Skeletal muscle satellite cell (primary cell): ENCODE measurements at regions not wholly inside any gene's neighbourhood (a gene's known extent, or its start where the extent isn't known, plus 50 kb on each side); places are given as distances from the start of the nearest gene placed in this dataset.

ENCODE experiments used
- H3K27me3 ChIP-seq: 2 replicates; pipeline ENCODE4 v1.7.0; 2013; ENCODE audit warnings: low read length; ENCODE audit not compliant: control insufficient read depth, insufficient read depth
- H3K36me3 ChIP-seq: 2 replicates; pipeline ENCODE4 v1.7.0; 2013; ENCODE audit warnings: mild to moderate bottlenecking, control low read depth, low read length; ENCODE audit not compliant: insufficient read depth
- H3K4me1 ChIP-seq: 2 replicates; pipeline ENCODE4 v1.7.0; 2013; ENCODE audit warnings: low read length; ENCODE audit not compliant: control insufficient read depth, insufficient read depth
- H3K4me2 ChIP-seq: 2 replicates; pipeline ENCODE4 v1.7.0; 2013; ENCODE audit warnings: mild to moderate bottlenecking, low read length
- H3K4me3 ChIP-seq: 2 replicates; pipeline ENCODE4 v1.7.0; 2013; ENCODE audit warnings: low read length
- H3K9ac ChIP-seq: 2 replicates; pipeline ENCODE4 v1.7.0; 2013; ENCODE audit warnings: mild to moderate bottlenecking, low read depth, low read length, moderate library complexity
- H3K9me3 ChIP-seq: replicated peaks from 2 replicates; pipeline ENCODE4 v1.7.0; 2013; ENCODE audit warnings: mild to moderate bottlenecking, control low read depth, low read length

DNA sequence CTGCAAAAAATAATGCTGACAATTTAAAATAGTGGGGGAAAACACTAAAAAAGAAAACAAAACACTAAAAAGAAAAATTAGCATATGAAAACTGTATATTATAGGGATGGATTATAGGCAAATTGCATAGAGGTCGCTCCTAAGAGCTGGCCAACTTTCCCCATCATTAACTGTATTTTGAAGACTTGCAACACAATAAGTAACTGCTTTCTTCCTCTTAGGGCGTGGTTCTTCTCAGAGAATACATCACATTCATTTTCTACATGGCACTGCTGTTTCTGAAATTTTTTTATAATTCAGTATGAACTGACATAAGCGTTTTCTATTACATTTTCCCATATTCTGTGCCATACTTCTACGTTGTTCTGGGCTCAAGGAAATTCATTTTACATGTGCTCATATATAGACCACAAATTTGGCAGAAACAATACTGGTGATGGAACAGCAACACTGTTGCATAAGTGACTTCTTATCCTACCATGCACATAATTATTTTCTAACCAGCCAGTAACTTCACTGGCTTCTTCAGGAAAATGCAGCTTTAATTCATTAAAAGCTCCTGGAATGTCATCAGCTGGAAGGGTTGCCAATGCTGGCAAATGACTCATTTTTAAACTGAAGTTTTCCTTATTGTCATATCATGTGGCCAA lies 171.2 kb upstream of the DMAC1 start:
- no peaks in the 10 kb centered on the region for H3K9me3 ChIP-seq
- H3K4me3 ChIP-seq: no peak overlapping the region
- H3K4me1 ChIP-seq: no peaks in the 10 kb centered on the region
- no peak overlapping the region for H3K4me2 ChIP-seq
- H3K36me3 ChIP-seq: no peaks in the 10 kb centered on the region
- H3K9ac ChIP-seq: no peak overlapping the region
- peaks cover 10% of the 10 kb centered on the region for H3K27me3 ChIP-seq

DNA sequence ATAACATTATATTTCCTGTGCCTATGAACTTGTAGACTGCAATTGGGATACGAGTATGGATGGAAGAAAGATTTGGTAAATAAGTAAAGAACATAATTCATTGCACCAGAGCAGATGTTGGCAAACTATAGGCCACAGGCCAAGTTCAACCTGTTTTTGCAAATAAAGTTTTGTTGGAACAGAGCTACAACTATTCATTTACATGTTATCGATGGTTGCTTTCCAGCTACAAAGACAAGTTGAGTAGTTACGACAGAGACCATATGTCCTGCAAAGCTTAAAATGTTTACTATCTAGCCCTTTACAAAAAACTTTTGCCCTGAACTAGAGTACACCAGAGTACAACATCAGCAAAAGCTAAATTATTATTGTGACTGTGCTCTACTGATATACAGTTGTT lies 169.1 kb upstream of the DMAC1 start:
- H3K9me3 ChIP-seq: no peaks in the 10 kb centered on the region

DNA sequence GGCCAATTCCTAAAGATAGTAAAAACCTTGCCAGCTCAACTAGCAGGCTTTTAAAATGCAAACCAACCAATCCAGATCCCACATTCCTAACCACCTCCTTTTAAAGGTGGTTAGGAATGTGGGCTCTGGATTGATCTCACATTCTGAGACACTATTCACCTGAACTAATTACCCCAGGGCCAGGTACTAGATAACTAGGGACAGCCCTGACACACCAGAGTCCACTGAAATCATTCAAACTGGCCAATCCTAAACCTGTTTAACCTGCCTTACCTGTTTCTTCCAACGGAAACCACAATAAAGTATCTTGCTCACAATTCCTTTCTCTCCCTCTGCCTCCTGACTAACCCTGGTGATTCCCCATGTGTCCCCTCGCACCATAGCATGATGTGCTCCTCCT lies 168.3 kb upstream of the DMAC1 start:
- no peak overlapping the region for H3K4me3 ChIP-seq
- no peaks in the 10 kb centered on the region for H3K36me3 ChIP-seq
- H3K4me2 ChIP-seq: no peak overlapping the region
- H3K27me3 ChIP-seq: peaks cover 18% of the 10 kb centered on the region
- H3K9me3 ChIP-seq: no peaks in the 10 kb centered on the region
- no peak overlapping the region for H3K9ac ChIP-seq
- H3K4me1 ChIP-seq: no peaks in the 10 kb centered on the region

More for the DNA sequence above, 169.1 kb upstream of the DMAC1 start:
- Histone ChIP-seq H3K9ac (no peak overlapping the region), H3K4me3 (no peak overlapping the region), H3K27me3 (peaks cover 18% of the 10 kb centered on the region), H3K4me1 (no peaks in the 10 kb centered on the region), H3K4me2 (no peak overlapping the region), H3K36me3 (no peaks in the 10 kb centered on the region)

DNA sequence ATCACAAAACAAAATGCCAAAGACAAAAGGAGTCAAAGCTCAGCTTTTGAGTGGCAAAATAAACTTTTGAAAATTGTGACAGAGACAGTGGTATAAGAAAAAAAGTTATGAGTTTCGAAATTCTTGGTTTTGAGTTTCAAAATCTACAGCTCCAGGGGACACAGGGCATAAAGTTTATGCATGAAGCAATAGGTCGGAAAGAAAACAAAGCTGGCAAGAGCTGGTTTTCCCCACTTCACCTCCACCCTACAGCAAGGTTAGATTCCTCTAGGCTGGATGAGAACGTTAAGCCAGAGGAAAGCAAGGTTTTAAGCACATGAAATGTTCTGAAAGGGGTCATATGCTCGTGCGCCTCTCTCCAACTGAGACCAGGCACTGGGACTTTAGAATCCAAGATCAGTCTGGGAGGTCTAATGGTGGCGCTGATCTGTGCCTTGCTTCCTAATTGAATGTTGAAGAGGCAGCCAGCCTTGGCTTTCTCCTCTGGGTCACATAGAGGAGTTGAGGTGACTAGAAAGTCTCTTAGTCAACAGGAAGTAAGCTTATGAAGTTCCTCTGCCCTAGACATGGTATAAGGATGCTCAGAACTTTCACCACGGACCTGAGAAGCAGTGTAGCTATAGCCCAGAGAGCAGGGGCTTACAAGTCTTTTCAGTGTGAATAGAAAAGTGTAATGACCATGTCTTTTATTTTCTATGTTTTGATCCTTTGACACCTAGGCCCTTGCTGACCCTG lies 167.7 kb upstream of the DMAC1 start:
- Histone ChIP-seq H3K36me3 (no peaks in the 10 kb centered on the region), H3K9ac (no peak overlapping the region), H3K4me3 (no peak overlapping the region), H3K27me3 (peaks cover 18% of the 10 kb centered on the region), H3K9me3 (no peaks in the 10 kb centered on the region), H3K4me2 (no peak overlapping the region), H3K4me1 (no peaks in the 10 kb centered on the region)

DNA sequence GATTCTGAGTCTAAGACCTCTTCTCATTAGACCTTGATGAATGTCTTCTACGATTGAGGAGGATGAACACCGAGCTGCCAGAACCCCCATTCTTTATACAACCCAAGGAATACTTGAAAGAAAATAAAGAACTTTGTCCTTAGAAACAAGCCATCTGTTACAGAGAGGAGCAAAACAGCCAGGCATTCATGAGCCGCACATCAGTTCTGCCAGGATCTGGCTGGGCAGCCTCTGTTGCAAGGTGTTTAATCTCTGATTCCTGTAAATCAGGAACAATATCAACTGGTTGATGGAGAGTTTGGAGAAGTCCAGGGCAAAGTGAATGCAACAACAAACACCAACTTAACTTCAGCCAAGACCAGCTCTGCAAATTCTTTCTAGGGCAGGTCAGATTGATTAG lies 165.5 kb upstream of the DMAC1 start:
- H3K4me1 ChIP-seq: no peaks in the 10 kb centered on the region
- no peak overlapping the region for H3K9ac ChIP-seq
- peaks cover 23% of the 10 kb centered on the region for H3K27me3 ChIP-seq
- H3K9me3 ChIP-seq: no peaks in the 10 kb centered on the region
- H3K36me3 ChIP-seq: no peaks in the 10 kb centered on the region
- no peak overlapping the region for H3K4me2 ChIP-seq
- H3K4me3 ChIP-seq: no peak overlapping the region

DNA sequence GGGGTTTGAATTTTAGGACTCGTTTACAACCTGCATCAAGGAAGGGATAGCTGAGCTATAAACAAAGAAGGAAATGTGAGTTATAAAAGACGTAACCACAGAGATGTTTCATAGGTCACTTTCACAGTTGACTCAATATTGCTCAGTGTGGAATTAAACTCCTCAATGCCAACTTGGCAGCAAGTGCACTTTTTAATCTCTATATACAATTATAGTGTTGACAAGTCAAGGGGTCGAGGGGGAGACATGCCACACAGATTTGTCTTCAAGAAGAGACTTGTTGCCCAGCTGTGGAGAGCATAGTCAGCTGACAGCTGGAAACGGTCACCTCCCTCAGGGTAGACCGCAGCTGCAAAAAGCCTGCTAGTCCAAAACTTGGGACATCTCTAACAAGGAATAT lies 163.4 kb upstream of the DMAC1 start:
- Histone ChIP-seq H3K9me3 (no peaks in the 10 kb centered on the region), H3K4me2 (no peak overlapping the region), H3K27me3 (peaks cover 23% of the 10 kb centered on the region), H3K9ac (no peak overlapping the region), H3K4me3 (no peak overlapping the region), H3K36me3 (no peaks in the 10 kb centered on the region), H3K4me1 (no peaks in the 10 kb centered on the region)

DNA sequence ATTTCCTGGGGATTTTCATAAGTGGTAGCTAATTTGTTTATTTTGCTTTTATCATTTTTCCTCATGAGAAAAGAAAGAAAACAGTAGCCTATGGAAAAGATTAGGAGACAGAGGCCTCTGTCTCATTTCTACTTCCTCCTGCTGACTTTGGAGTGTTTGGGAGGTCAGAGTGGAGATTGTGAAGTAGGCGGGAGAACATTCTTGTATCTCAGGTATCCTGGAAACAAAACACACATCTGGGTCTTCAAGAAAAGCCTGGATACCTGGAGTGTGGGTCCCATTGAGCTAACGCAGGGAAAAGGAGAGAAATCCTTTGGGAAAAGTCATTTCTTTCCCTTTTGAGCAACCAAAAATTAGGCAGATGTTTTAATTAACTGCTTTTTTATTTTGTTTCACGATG lies 161.5 kb upstream of the DMAC1 start:
- H3K9ac ChIP-seq: no peak overlapping the region
- H3K4me2 ChIP-seq: no peak overlapping the region
- no peaks in the 10 kb centered on the region for H3K36me3 ChIP-seq
- H3K9me3 ChIP-seq: no peaks in the 10 kb centered on the region
- H3K27me3 ChIP-seq: peaks cover 19% of the 10 kb centered on the region
- no peaks in the 10 kb centered on the region for H3K4me1 ChIP-seq
- H3K4me3 ChIP-seq: no peak overlapping the region

DNA sequence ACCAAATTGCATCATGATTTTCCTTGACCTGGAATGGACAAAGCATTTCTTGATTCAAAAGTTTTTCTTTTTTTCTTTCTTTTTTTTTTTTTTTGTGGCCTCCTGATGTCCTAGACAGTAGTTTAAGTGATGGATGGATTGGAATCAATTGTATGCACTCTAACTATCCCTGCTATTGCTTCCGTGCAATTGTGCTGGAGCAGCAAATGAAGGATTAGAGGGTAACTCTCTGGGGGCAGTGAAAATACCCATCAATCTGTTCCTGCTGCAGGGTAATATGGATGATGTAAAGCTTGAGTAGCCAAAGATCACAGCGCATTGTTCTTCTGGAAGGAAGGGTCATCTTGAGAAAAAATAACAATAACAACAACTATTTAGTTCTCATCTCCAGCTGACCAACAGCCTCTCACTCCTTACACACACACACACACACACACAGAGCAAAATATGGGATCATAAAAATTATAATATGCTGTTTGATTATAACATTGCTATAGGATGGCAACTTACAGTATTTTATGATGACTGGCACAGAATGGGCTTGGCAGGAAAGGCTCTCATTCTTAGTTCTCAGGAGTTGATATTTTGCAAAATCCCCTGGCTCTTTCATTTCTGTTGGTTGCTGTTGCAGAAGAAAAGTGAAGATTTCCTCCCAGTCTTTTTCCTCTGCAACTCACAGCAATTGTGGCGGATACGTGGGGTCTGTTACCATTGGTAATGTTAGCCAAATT lies 160.9 kb upstream of the DMAC1 start:
- Histone ChIP-seq H3K9me3 (no peaks in the 10 kb centered on the region), H3K27me3 (peaks cover 13% of the 10 kb centered on the region), H3K4me2 (no peak overlapping the region), H3K4me1 (no peaks in the 10 kb centered on the region), H3K9ac (no peak overlapping the region), H3K4me3 (no peak overlapping the region), H3K36me3 (no peaks in the 10 kb centered on the region)

DNA sequence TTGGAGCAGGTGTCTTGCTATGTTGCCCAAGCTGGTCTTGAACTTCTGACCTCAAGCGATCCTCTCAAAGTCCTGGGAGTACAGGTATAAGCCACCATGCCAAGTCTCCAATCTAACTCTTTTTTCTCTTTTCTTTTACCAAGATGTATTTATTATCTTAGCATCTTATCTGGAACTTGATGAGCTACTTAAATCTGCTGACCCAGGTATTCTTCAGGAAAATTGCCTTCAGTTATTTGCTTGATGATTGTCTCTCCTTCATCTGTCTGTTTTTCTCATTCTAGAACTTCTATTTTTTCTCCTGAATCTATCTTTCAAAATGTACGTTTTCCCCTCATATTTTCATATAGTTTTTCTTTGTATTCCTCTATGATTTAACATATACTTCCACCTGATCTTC lies 158.2 kb upstream of the DMAC1 start:
- Histone ChIP-seq H3K27me3 (peaks cover 8% of the 10 kb centered on the region), H3K4me1 (no peaks in the 10 kb centered on the region)

DNA sequence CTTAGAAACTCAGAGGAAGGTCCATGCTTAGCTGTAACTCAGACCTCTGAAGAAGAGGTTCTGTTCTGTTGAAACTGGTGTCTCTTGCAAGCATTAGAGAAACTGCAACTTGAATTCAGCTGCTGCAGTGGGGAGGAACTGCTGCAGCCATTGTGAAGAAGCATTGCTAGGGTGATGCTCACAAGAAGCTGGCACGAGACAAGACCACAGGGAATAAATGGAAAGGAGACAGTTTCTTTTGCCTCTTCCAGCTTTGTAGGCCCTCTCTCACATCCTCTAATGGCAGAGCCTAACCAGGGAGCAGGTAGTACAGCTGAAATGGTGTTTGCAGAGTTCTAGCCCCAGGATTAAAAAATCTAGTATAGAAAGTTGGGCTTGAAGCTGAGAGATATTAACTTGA lies 148.0 kb upstream of the DMAC1 start:
- no peak overlapping the region for H3K4me2 ChIP-seq
- no peaks in the 10 kb centered on the region for H3K36me3 ChIP-seq
- no peaks in the 10 kb centered on the region for H3K9me3 ChIP-seq
- no peak overlapping the region for H3K4me3 ChIP-seq
- no peaks in the 10 kb centered on the region for H3K4me1 ChIP-seq
- H3K9ac ChIP-seq: no peak overlapping the region
- no peaks in the 10 kb centered on the region for H3K27me3 ChIP-seq

More for the DNA sequence above, 158.2 kb upstream of the DMAC1 start:
- Histone ChIP-seq H3K4me2 (no peak overlapping the region), H3K9me3 (no peaks in the 10 kb centered on the region), H3K36me3 (no peaks in the 10 kb centered on the region), H3K9ac (no peak overlapping the region), H3K4me3 (no peak overlapping the region)

DNA sequence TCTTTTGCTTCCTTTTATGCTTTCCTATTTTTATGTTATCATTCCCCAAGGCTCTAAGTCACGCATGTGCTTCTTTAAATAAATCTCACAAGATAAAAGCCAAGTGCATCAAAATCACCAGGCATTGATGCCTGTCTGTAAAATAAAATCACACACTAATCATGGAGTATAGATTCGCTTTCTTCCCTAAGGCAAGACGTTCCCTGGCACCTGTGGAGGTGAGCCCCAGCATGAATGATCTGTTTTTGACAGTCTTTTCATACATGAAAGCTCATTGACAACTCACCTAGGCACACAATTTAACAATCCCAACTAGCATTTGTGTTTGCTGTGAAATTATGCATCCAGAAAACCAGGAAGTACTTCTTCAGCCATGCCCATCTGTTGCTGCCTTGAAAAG lies 146.9 kb upstream of the DMAC1 start:
- no peak overlapping the region for H3K4me3 ChIP-seq
- H3K9ac ChIP-seq: no peak overlapping the region
- no peaks in the 10 kb centered on the region for H3K36me3 ChIP-seq
- no peaks in the 10 kb centered on the region for H3K27me3 ChIP-seq
- no peaks in the 10 kb centered on the region for H3K4me1 ChIP-seq
- H3K4me2 ChIP-seq: no peak overlapping the region
- H3K9me3 ChIP-seq: no peaks in the 10 kb centered on the region
